Stimulated activated naive CD4-positive, alpha-beta T cell (primary cell): ENCODE measurements at regions not wholly inside any gene's neighbourhood (a gene's known extent, or its start where the extent isn't known, plus 50 kb on each side); places are given as distances from the start of the nearest gene placed in this dataset.
"Not testable (repeated sequence)": the region's sequence is repeated elsewhere in the genome, so short reads cannot be mapped to it uniquely, and the experiment has no call there.

ENCODE experiments used
- DNase-seq, 6 experiments: peaks; one replicate each; lab custom pipeline; 2025; lab: John Stamatoyannopoulos, UW

GRCh38 chr7:114279901-114280300, 134.7 kb upstream of the FOXP2 start:
- no peak for DNase-seq

DNA sequence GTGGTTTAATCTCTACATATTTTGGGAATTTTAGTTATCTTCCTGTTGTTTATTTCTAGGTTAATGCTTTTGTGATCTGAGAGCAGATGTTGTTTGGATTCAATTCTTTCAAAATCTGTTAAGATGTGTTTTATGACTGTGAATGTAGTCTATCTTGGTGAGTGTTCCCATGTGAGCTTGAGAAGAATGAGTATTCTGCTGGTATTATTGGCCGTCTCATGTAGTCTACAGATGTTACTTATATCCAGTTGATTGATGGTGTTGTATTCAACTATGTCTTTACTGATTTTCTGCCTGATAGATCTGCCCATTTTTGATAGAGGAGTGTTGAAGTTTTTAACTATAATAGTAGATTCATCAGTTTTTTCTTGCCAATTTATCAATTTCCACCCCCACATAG, 141.4 kb upstream of the FOXP2 start:
- DNase-seq: no peak

- DNase-seq: no peak
Measured at GRCh38 chr7:114269714-114270113, 144.9 kb upstream of the FOXP2 start.

DNA sequence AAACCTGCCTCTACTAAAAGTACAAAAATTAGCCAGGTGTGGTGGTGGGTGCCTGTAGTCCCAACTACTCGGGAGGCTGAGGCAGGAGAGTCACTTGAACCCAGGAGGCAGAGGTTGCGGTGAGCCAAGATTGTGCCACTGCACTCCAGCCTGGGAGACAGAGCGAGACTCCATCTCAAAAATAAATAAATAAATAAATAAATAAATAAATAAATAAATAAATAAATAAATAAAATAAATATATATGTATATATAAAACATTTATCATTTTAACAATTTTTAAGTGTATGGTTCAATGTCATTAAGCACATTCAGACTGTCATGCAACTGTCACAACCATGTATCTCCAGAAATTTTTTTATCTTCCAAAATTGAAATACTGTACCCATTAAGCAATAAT, 147.1 kb upstream of the FOXP2 start:
- not testable (repeated sequence) for DNase-seq

DNA sequence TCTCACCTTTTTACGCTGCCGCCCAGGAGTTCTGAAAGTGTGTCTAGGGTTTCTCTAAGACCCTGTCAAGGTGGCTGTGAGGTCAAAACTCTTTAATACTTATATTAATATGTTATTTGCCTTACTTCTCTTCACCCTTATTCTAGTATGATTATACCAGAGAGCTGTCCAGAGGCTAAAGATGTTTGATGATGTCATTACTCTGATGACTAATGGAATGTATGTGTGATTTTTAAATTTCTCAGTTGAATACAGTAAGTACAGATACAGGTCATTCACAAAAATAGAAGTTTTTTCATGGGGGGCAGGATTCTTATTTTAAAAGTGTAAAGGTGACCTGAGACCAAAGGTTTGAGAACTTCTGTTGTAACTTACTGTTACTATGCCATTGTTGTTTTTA, 150.6 kb upstream of the FOXP2 start:
- no peak for DNase-seq

GRCh38 chr7:114263219-114263618, 151.4 kb upstream of the FOXP2 start:
- DNase-seq: no peak

- no peak for DNase-seq
Measured at GRCh38 chr7:114255404-114255841, 159.2 kb upstream of the FOXP2 start.

- DNase-seq: no peak
Measured at GRCh38 chr7:114243646-114244045, 171.0 kb upstream of the FOXP2 start.

DNA sequence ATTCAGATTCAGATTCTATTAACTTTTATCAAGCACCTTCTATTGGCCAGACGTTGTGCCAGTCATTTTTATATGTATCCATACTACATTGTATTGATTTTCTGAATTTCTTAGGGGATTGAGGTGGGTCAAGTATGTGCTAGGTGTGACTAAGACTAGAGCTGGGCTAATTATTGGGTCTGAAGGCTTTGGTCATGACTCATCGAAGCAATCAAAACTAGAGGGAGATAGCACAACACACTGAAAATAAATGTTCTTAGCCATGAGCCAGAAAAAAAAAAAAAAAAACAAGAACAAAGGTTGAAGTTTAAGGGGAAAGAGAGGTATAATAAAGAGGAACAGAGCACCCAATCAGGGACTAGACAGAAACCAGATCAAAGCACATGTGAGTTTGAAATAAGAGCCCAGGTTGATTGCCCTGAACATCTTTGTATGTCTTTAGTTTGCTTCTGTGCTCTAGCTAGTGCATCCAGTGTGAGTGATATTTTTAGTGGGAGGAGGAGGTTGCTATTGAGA, 171.6 kb upstream of the FOXP2 start:
- DNase-seq: no peak

DNA sequence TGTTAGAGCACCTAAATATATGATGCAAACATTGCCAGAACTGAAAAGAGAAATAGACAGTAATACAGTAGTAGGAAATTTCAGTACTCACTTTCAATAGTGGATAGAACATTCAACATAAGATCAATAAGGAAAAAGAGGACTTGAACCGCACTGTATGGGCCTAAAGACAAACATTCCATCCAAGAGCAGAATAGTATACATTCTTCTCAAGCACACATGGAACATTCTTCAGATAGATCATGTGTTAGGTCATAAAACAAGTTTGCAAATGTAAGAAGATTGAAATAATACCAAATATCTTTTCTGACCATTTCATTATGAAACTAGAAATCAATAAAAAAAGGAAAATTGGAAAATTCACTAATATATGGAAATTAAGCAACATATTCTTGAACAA, 185.4 kb upstream of the FOXP2 start:
- DNase-seq: no peak

- DNase-seq: no peak
Measured at GRCh38 chr7:114225784-114226183, 188.8 kb upstream of the FOXP2 start.

DNA sequence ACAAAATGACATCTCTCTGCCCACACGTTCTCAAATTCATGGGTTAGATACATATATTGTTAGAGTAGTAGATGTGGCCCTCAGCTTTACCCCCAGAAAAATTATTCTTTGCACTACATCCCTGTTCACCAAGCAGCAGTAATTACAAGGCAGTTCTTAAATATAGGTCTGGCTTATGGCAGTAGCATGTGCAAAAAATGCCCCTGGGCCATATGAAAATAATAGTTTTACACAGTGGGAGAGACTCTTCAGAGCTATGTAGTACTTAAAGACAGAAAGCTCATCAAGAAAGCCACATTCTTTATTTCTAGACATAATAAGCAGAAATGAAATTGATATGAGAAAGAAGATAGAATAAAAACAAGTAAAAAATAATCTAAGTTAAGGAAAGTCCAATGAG, 196.3 kb upstream of the FOXP2 start:
- DNase-seq: no peak

DNA sequence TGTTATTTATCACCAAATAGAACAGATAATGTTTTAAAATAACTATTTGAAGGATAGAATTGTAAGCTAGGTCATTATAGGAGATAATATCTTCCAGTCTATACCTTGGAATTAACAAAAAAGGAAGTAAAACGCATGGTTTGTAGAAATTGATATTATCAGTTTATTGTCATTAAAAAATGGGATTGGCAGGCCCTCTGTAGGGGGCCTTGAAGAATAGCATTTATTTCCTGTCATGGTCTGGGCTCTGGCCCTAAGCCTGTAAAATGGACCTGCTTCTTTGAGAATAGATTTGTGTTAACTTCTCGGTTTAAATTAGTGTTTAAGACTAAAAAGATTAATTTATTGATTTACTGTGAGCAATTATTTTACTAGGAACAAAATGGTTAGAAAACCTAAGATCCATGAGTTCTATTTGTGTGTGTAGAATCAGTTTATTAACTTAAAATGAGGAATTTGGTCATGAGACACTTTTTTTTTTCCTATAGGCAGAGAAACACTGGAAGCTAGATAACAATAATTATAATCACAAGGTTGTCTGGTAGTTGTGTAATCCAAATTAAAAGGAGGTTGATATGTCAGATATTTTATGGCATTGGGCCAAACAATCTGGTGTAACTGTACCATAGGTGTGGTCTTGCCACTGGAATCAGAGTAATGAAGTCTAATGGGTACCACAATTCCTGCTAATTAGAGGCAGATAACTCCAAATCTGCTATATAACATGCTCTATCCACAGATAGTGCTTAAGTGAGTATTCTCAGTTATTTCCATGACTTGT, 197.4 kb upstream of the FOXP2 start:
- DNase-seq: no peak

GRCh38 chr7:114214466-114214865, 200.1 kb upstream of the FOXP2 start:
- DNase-seq: no peak

- DNase-seq: no peak
Measured at GRCh38 chr7:114212721-114213429, 201.7 kb upstream of the FOXP2 start.

DNA sequence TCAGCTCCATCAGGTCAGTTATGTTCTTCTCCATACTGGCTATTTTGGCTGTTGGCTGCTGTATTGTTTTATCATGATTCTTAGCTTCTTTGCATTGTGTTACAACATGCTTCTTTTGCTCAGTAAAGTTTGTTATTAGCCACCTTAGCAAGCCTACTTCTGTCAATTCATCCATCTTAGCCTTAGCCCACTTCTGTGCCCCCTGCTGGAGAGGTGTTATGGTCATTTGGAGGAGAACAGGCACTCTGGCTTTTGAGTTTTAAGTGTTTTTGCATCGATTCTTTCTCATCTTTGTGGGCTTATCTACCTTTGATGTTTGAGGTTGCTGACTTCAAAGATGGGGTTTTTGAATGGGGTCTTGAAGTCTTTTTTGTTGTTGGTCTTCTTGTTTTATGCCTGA, 204.6 kb upstream of the FOXP2 start:
- no peak for DNase-seq

GRCh38 chr7:114206688-114207087, 207.9 kb upstream of the FOXP2 start:
- DNase-seq: no peak

DNA sequence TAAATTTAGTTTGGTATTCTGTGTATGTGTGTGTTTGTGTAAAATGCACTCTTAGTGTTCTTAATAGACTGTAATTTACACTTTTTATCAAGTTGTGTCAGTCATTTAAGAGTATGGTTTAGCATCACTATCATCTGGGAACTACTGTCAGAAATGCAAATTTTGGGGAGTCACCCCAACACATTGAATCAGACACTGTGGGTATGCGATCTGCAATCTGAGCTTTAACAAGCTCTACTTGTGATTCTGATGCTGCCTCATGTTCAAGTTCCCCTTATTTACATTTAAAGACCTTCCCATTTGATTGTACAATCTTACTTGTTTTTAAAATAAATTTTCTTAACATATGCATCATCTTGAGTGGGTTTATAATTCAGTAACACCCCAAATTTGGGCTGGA, 218.1 kb upstream of the FOXP2 start:
- DNase-seq: no peak

- DNase-seq: no peak
Measured at GRCh38 chr7:114190387-114190786, 224.2 kb upstream of the FOXP2 start.

DNA sequence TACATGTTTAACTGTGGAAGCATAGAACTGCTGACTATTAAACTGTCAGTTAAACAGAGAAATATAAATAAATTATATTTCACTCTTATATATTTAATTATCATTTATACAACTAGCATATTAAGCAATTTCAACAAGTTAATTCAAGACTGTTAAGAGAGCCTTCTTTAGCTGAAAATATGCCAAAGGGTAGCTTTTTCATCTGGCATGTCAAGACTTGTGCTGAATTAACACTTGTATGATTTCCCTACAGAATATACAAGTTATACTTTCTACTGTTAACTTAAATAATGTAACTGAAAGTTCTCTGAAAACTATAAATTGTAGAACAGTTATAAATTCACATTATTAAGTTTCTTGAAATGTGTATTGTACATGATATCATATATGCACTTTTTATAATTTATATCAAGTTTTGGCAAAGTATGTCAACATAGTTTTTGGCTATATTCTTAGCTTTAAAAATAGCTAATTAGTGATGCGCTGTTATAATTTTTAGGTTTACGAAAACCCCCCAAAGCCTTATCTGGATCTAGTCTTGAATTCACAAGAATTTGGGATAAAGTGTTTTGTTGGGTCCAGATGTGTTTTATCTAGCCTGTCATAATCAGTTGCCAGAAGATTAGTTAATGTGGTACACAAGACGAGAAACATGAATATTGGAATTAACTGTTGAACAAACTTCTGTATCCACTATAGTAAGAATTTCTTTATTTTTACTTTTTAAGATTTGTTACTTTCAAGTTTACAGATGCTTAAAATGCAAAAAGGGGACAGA, 231.1 kb upstream of the FOXP2 start:
- DNase-seq: no peak

GRCh38 chr7:114182837-114183236, 231.8 kb upstream of the FOXP2 start:
- DNase-seq: no peak

GRCh38 chr7:114181280-114181679, 233.3 kb upstream of the FOXP2 start:
- DNase-seq: no peak
